Naive B cell (primary cell): ENCODE measurements at regions not wholly inside any gene's neighbourhood (a gene's known extent, or its start where the extent isn't known, plus 50 kb on each side); places are given as distances from the start of the nearest gene placed in this dataset.
"Not testable (repeated sequence)": the region's sequence is repeated elsewhere in the genome, so short reads cannot be mapped to it uniquely, and the experiment has no call there.

Source experiments
- ATAC-seq, 2 donors: fragments of 150-1000 bp; cut with Tn5 transposase; 2 replicates each; pipeline ENCODE4 v1.10.0; 2021; ENCODE audit warnings: low read depth in 2 of 2, mild to moderate bottlenecking in 2 of 2, moderate library complexity in 2 of 2
- DNase-seq: peaks from one replicate; pipeline ENCODE4 v3.0.0; 2022
- H3K27ac Mint-ChIP-seq, 6 donors: one replicate each; pipeline ENCODE4 v1.8.0; 2020 to 2022; ENCODE audit warnings: mild to moderate bottlenecking in 6 of 6, mixed read lengths in 6 of 6, moderate library complexity in 5 of 6, inconsistent platforms in 2 of 6
- H3K27me3 Mint-ChIP-seq, 3 donors: one replicate each; pipeline ENCODE4 v1.8.0; 2021 to 2022; ENCODE audit warnings: mixed read lengths in 3 of 3, mild to moderate bottlenecking in 1 of 3
- H3K36me3 Mint-ChIP-seq, 2 donors: one replicate each; pipeline ENCODE4 v1.8.0; 2020 to 2022; ENCODE audit warnings: mixed read lengths in 2 of 2, inconsistent platforms in 1 of 2, mild to moderate bottlenecking in 1 of 2
- H3K4me1 Mint-ChIP-seq, 3 donors: one replicate each; pipeline ENCODE4 v1.8.0; 2020 to 2022; ENCODE audit warnings: mixed read lengths in 3 of 3, inconsistent platforms in 1 of 3, mild to moderate bottlenecking in 1 of 3, moderate library complexity in 1 of 3
- H3K4me3 Mint-ChIP-seq, 8 donors: one replicate each; pipeline ENCODE4 v1.8.0; 2020 to 2022; ENCODE audit warnings: mild to moderate bottlenecking in 8 of 8, mixed read lengths in 8 of 8, moderate library complexity in 8 of 8, inconsistent platforms in 2 of 8
- H3K9me3 Mint-ChIP-seq, 7 donors: one replicate each; pipeline ENCODE4 v1.8.0; 2020 to 2022; ENCODE audit warnings: mixed read lengths in 7 of 7, mild to moderate bottlenecking in 5 of 7, inconsistent platforms in 2 of 7, moderate library complexity in 1 of 7

- Mint-ChIP-seq H3K27ac (no peak overlapping the region), H3K27me3 (no peaks in the 10 kb centered on the region), H3K4me1 (no peaks in the 10 kb centered on the region), H3K36me3 (no peaks in the 10 kb centered on the region), H3K9me3 (peaks cover 0 to 8% (median 4%) of the 10 kb centered on the region in 7 donors), H3K4me3 (no peak overlapping the region)
- ATAC-seq, result no peak
- DNase-seq, result no peak
Observed at GRCh38 chr1:191788551-191788950, 369.7 kb upstream of the RGS18 start.

- H3K27ac Mint-ChIP-seq, result no peak overlapping the region
- no peaks in the 10 kb centered on the region for H3K4me1 Mint-ChIP-seq
- no peaks in the 10 kb centered on the region for H3K36me3 Mint-ChIP-seq
- no peak for DNase-seq
- H3K4me3 Mint-ChIP-seq, result no peak overlapping the region
- H3K27me3 Mint-ChIP-seq, result no peaks in the 10 kb centered on the region
- ATAC-seq, result no peak
- peaks cover 0 to 4% (median 0%) of the 10 kb centered on the region in 7 donors for H3K9me3 Mint-ChIP-seq
Observed at GRCh38 chr1:191798178-191798577, 360.1 kb upstream of the RGS18 start.

GRCh38 chr1:191804311-191804710 lies 354.0 kb upstream of the RGS18 start:
- Mint-ChIP-seq H3K36me3 (no peaks in the 10 kb centered on the region), H3K9me3 (peaks cover 0 to 9% (median 0%) of the 10 kb centered on the region in 7 donors), H3K4me3 (no peak overlapping the region), H3K27me3 (no peaks in the 10 kb centered on the region), H3K4me1 (no peaks in the 10 kb centered on the region), H3K27ac (no peak overlapping the region)
- ATAC-seq (no peak), DNase-seq (no peak)

GRCh38 chr1:191813593-191813992 lies 344.7 kb upstream of the RGS18 start:
- peaks cover 4 to 27% (median 8%) of the 10 kb centered on the region in 7 donors for H3K9me3 Mint-ChIP-seq
- H3K4me3 Mint-ChIP-seq, H3K4me1 Mint-ChIP-seq, H3K27me3 Mint-ChIP-seq, ATAC-seq, H3K36me3 Mint-ChIP-seq, DNase-seq: not testable (repeated sequence)
- H3K27ac Mint-ChIP-seq, result peak overlapping the region in 1 of 6 donors; percentile 44

GRCh38 chr1:191818198-191818597 lies 340.1 kb upstream of the RGS18 start:
- DNase-seq (no peak), ATAC-seq (no peak)
- H3K27ac Mint-ChIP-seq, result no peak overlapping the region
- no peak overlapping the region for H3K4me3 Mint-ChIP-seq
- H3K4me1 Mint-ChIP-seq, result no peaks in the 10 kb centered on the region
- H3K9me3 Mint-ChIP-seq, result peaks cover 1 to 18% (median 4%) of the 10 kb centered on the region in 7 donors
- H3K27me3 Mint-ChIP-seq, result no peaks in the 10 kb centered on the region
- H3K36me3 Mint-ChIP-seq, result no peaks in the 10 kb centered on the region

GRCh38 chr1:191831572-191831971 lies 326.7 kb upstream of the RGS18 start:
- Mint-ChIP-seq H3K36me3 (no peaks in the 10 kb centered on the region), H3K9me3 (peaks cover 0 to 5% (median 0%) of the 10 kb centered on the region in 7 donors), H3K27me3 (no peaks in the 10 kb centered on the region), H3K4me1 (no peaks in the 10 kb centered on the region), H3K4me3 (no peak overlapping the region), H3K27ac (no peak overlapping the region)
- ATAC-seq (no peak), DNase-seq (no peak)

GRCh38 chr1:191839891-191840290 lies 318.4 kb upstream of the RGS18 start:
- Mint-ChIP-seq H3K27me3 (no peaks in the 10 kb centered on the region), H3K27ac (no peak overlapping the region), H3K4me1 (no peaks in the 10 kb centered on the region), H3K9me3 (peaks cover 0 to 4% (median 0%) of the 10 kb centered on the region in 7 donors), H3K36me3 (no peaks in the 10 kb centered on the region), H3K4me3 (no peak overlapping the region)
- DNase-seq (no peak), ATAC-seq (no peak)

GRCh38 chr1:191851799-191852595 lies 306.3 kb upstream of the RGS18 start:
- ATAC-seq, result no peak
- no peak overlapping the region for H3K27ac Mint-ChIP-seq
- H3K4me3 Mint-ChIP-seq, result no peak overlapping the region
- H3K36me3 Mint-ChIP-seq, result no peaks in the 10 kb centered on the region
- no peaks in the 10 kb centered on the region for H3K27me3 Mint-ChIP-seq
- no peaks in the 10 kb centered on the region for H3K4me1 Mint-ChIP-seq
- H3K9me3 Mint-ChIP-seq, result no peaks in the 10 kb centered on the region
- no peak for DNase-seq

- no peak overlapping the region for H3K27ac Mint-ChIP-seq
- H3K36me3 Mint-ChIP-seq, result no peaks in the 10 kb centered on the region
- ATAC-seq (no peak), DNase-seq (no peak)
- no peaks in the 10 kb centered on the region for H3K9me3 Mint-ChIP-seq
- H3K4me1 Mint-ChIP-seq, result no peaks in the 10 kb centered on the region
- no peaks in the 10 kb centered on the region for H3K27me3 Mint-ChIP-seq
- H3K4me3 Mint-ChIP-seq, result no peak overlapping the region
Observed at GRCh38 chr1:191852907-191853306, 305.4 kb upstream of the RGS18 start.

GRCh38 chr1:191857600-191857999 lies 300.7 kb upstream of the RGS18 start:
- Mint-ChIP-seq H3K27me3 (no peaks in the 10 kb centered on the region), H3K9me3 (peaks cover 1 to 14% (median 10%) of the 10 kb centered on the region in 7 donors), H3K4me1 (no peaks in the 10 kb centered on the region), H3K36me3 (no peaks in the 10 kb centered on the region), H3K4me3 (no peak overlapping the region), H3K27ac (no peak overlapping the region)
- no peak for ATAC-seq
- no peak for DNase-seq

GRCh38 chr1:191865479-191865878 lies 292.8 kb upstream of the RGS18 start:
- H3K36me3 Mint-ChIP-seq, result no peaks in the 10 kb centered on the region
- no peak for ATAC-seq

GRCh38 chr1:191866155-191866554 lies 292.1 kb upstream of the RGS18 start:
- no peaks in the 10 kb centered on the region for H3K36me3 Mint-ChIP-seq
- ATAC-seq, result no peak

More at GRCh38 chr1:191865479-191865878, 292.8 kb upstream of the RGS18 start:
- peaks cover 10 to 39% (median 15%) of the 10 kb centered on the region in 7 donors for H3K9me3 Mint-ChIP-seq
- DNase-seq, result no peak
- H3K27ac Mint-ChIP-seq, result no peak overlapping the region
- H3K4me1 Mint-ChIP-seq, result no peaks in the 10 kb centered on the region
- H3K27me3 Mint-ChIP-seq, result no peaks in the 10 kb centered on the region
- H3K4me3 Mint-ChIP-seq, result no peak overlapping the region

GRCh38 chr1:191869790-191870312 lies 288.4 kb upstream of the RGS18 start:
- no peak overlapping the region for H3K4me3 Mint-ChIP-seq
- H3K27me3 Mint-ChIP-seq, result no peaks in the 10 kb centered on the region
- no peaks in the 10 kb centered on the region for H3K36me3 Mint-ChIP-seq
- H3K27ac Mint-ChIP-seq, result no peak overlapping the region
- no peaks in the 10 kb centered on the region for H3K4me1 Mint-ChIP-seq
- H3K9me3 Mint-ChIP-seq, result peaks cover 0 to 8% (median 4%) of the 10 kb centered on the region in 7 donors
- ATAC-seq (no peak), DNase-seq (no peak)

More at GRCh38 chr1:191866155-191866554, 292.1 kb upstream of the RGS18 start:
- no peak for DNase-seq
- no peaks in the 10 kb centered on the region for H3K4me1 Mint-ChIP-seq
- peaks cover 10 to 39% (median 13%) of the 10 kb centered on the region in 7 donors for H3K9me3 Mint-ChIP-seq
- no peak overlapping the region for H3K27ac Mint-ChIP-seq
- H3K27me3 Mint-ChIP-seq, result no peaks in the 10 kb centered on the region
- no peak overlapping the region for H3K4me3 Mint-ChIP-seq

GRCh38 chr1:191870490-191870889 lies 287.8 kb upstream of the RGS18 start:
- no peaks in the 10 kb centered on the region for H3K27me3 Mint-ChIP-seq
- H3K9me3 Mint-ChIP-seq, result peaks cover 0 to 5% (median 3%) of the 10 kb centered on the region in 7 donors
- H3K27ac Mint-ChIP-seq, result no peak overlapping the region

More at GRCh38 chr1:191870490-191870889, 287.8 kb upstream of the RGS18 start:
- H3K4me3 Mint-ChIP-seq, result no peak overlapping the region
- DNase-seq (no peak), ATAC-seq (no peak)
- H3K4me1 Mint-ChIP-seq, result no peaks in the 10 kb centered on the region
- H3K36me3 Mint-ChIP-seq, result no peaks in the 10 kb centered on the region
